Central memory CD8-positive, alpha-beta T cell (primary cell): ENCODE measurements at regions not wholly inside any gene's neighbourhood (a gene's known extent, or its start where the extent isn't known, plus 50 kb on each side); places are given as distances from the start of the nearest gene placed in this dataset.

Source experiments
- ATAC-seq: fragments of 150-1000 bp; cut with Tn5 transposase; replicated peaks from 2 replicates; pipeline ENCODE4 v1.10.0; 2022; ENCODE audit warnings: mild to moderate bottlenecking, moderate FRiP score, moderate number of reproducible peaks; ENCODE audit not compliant: poor library complexity, severe bottlenecking; ENCODE audit errors: extremely low read depth
- DNase-seq, 2 donors: peaks; one replicate each; pipeline ENCODE4 v3.0.0; 2021; ENCODE audit warnings: low spot score in 2 of 2
- H3K27ac Mint-ChIP-seq: one replicate; pipeline ENCODE4 v1.8.0; 2022; ENCODE audit warnings: low read depth, mild to moderate bottlenecking, moderate library complexity, mixed read lengths
- H3K27me3 Mint-ChIP-seq: one replicate; pipeline ENCODE4 v1.8.0; 2022; ENCODE audit warnings: mixed read lengths
- H3K36me3 Mint-ChIP-seq: one replicate; pipeline ENCODE4 v1.8.0; 2022; ENCODE audit warnings: mild to moderate bottlenecking, moderate library complexity, mixed read lengths; ENCODE audit not compliant: insufficient read depth
- H3K4me1 Mint-ChIP-seq: one replicate; pipeline ENCODE4 v1.8.0; 2022; ENCODE audit warnings: mixed read lengths
- H3K4me3 Mint-ChIP-seq: one replicate; pipeline ENCODE4 v1.8.0; 2022; ENCODE audit warnings: mild to moderate bottlenecking, moderate library complexity, mixed read lengths
- H3K9me3 Mint-ChIP-seq: one replicate; pipeline ENCODE4 v1.8.0; 2022; ENCODE audit warnings: mixed read lengths

GRCh38 chr21:31609081-31609480 lies 50.4 kb upstream of the SOD1 start:
- Mint-ChIP-seq H3K4me1 (peaks cover 5% of the 10 kb centered on the region), H3K36me3 (no peaks in the 10 kb centered on the region), H3K27ac (no peak overlapping the region), H3K4me3 (no peak overlapping the region), H3K9me3 (no peaks in the 10 kb centered on the region), H3K27me3 (peaks cover 65% of the 10 kb centered on the region)
- no peak for ATAC-seq
- DNase-seq = no peak

GRCh38 chr21:31607791-31608190 lies 51.7 kb upstream of the SOD1 start:
- DNase-seq (no peak), ATAC-seq (no peak)
- H3K4me3 Mint-ChIP-seq = no peak overlapping the region
- no peak overlapping the region for H3K27ac Mint-ChIP-seq
- H3K9me3 Mint-ChIP-seq = no peaks in the 10 kb centered on the region
- H3K27me3 Mint-ChIP-seq = peaks cover 56% of the 10 kb centered on the region
- H3K4me1 Mint-ChIP-seq = peaks cover 5% of the 10 kb centered on the region
- H3K36me3 Mint-ChIP-seq = no peaks in the 10 kb centered on the region

- Mint-ChIP-seq H3K4me1 (peaks cover 5% of the 10 kb centered on the region), H3K9me3 (no peaks in the 10 kb centered on the region), H3K36me3 (no peaks in the 10 kb centered on the region), H3K4me3 (no peak overlapping the region), H3K27me3 (peaks cover 41% of the 10 kb centered on the region), H3K27ac (no peak overlapping the region)
- no peak for DNase-seq
- no peak for ATAC-seq
Observed at GRCh38 chr21:31606081-31606874, 53.2 kb upstream of the SOD1 start.

- DNase-seq (peak; percentile 32 to 50), ATAC-seq (no peak)
- Mint-ChIP-seq H3K36me3 (no peaks in the 10 kb centered on the region), H3K4me1 (peaks cover 5% of the 10 kb centered on the region), H3K27me3 (peaks cover 26% of the 10 kb centered on the region), H3K4me3 (no peak overlapping the region), H3K27ac (no peak overlapping the region), H3K9me3 (no peaks in the 10 kb centered on the region)
Observed at GRCh38 chr21:31604591-31605190, 54.8 kb upstream of the SOD1 start.

GRCh38 chr21:31599563-31599962 lies 59.9 kb upstream of the SOD1 start:
- DNase-seq = no peak
- ATAC-seq = no peak
- H3K27me3 Mint-ChIP-seq = no peaks in the 10 kb centered on the region
- H3K27ac Mint-ChIP-seq = no peak overlapping the region
- H3K9me3 Mint-ChIP-seq = no peaks in the 10 kb centered on the region
- H3K4me3 Mint-ChIP-seq = no peak overlapping the region
- peaks cover 2% of the 10 kb centered on the region for H3K4me1 Mint-ChIP-seq
- no peaks in the 10 kb centered on the region for H3K36me3 Mint-ChIP-seq

- no peak for DNase-seq
- no peaks in the 10 kb centered on the region for H3K9me3 Mint-ChIP-seq
Observed at GRCh38 chr21:31599013-31599412, 60.5 kb upstream of the SOD1 start.

GRCh38 chr21:31597683-31598082 lies 61.8 kb upstream of the SOD1 start:
- Mint-ChIP-seq H3K9me3 (no peaks in the 10 kb centered on the region), H3K27ac (no peak overlapping the region), H3K4me1 (no peaks in the 10 kb centered on the region), H3K4me3 (no peak overlapping the region), H3K36me3 (no peaks in the 10 kb centered on the region), H3K27me3 (no peaks in the 10 kb centered on the region)
- ATAC-seq (no peak), DNase-seq (no peak)

More at GRCh38 chr21:31599013-31599412, 60.5 kb upstream of the SOD1 start:
- no peaks in the 10 kb centered on the region for H3K4me1 Mint-ChIP-seq
- no peak for ATAC-seq
- no peak overlapping the region for H3K27ac Mint-ChIP-seq
- no peaks in the 10 kb centered on the region for H3K27me3 Mint-ChIP-seq
- H3K4me3 Mint-ChIP-seq = no peak overlapping the region
- H3K36me3 Mint-ChIP-seq = no peaks in the 10 kb centered on the region

GRCh38 chr21:31596055-31596454 lies 63.4 kb upstream of the SOD1 start:
- H3K9me3 Mint-ChIP-seq = no peaks in the 10 kb centered on the region
- DNase-seq (no peak), ATAC-seq (no peak)
- no peak overlapping the region for H3K4me3 Mint-ChIP-seq
- H3K36me3 Mint-ChIP-seq = no peaks in the 10 kb centered on the region
- no peaks in the 10 kb centered on the region for H3K4me1 Mint-ChIP-seq
- no peak overlapping the region for H3K27ac Mint-ChIP-seq
- H3K27me3 Mint-ChIP-seq = no peaks in the 10 kb centered on the region

GRCh38 chr21:31594726-31595125 lies 64.8 kb upstream of the SOD1 start:
- Mint-ChIP-seq H3K4me3 (no peak overlapping the region), H3K27ac (no peak overlapping the region)
- DNase-seq = no peak

GRCh38 chr21:31594279-31594678 lies 65.2 kb upstream of the SOD1 start:
- Mint-ChIP-seq H3K27me3 (no peaks in the 10 kb centered on the region), H3K27ac (no peak overlapping the region), H3K36me3 (no peaks in the 10 kb centered on the region), H3K9me3 (no peaks in the 10 kb centered on the region), H3K4me3 (no peak overlapping the region), H3K4me1 (no peaks in the 10 kb centered on the region)
- ATAC-seq (no peak), DNase-seq (no peak)

More at GRCh38 chr21:31594726-31595125, 64.8 kb upstream of the SOD1 start:
- no peak for ATAC-seq
- Mint-ChIP-seq H3K9me3 (no peaks in the 10 kb centered on the region), H3K4me1 (no peaks in the 10 kb centered on the region), H3K27me3 (no peaks in the 10 kb centered on the region), H3K36me3 (no peaks in the 10 kb centered on the region)

GRCh38 chr21:31592963-31593560 lies 66.4 kb upstream of the SOD1 start:
- no peak overlapping the region for H3K27ac Mint-ChIP-seq
- no peaks in the 10 kb centered on the region for H3K4me1 Mint-ChIP-seq
- no peaks in the 10 kb centered on the region for H3K9me3 Mint-ChIP-seq
- DNase-seq (no peak), ATAC-seq (no peak)
- no peak overlapping the region for H3K4me3 Mint-ChIP-seq
- no peaks in the 10 kb centered on the region for H3K27me3 Mint-ChIP-seq
- no peaks in the 10 kb centered on the region for H3K36me3 Mint-ChIP-seq

GRCh38 chr21:31592516-31592915 lies 67.0 kb upstream of the SOD1 start:
- Mint-ChIP-seq H3K9me3 (no peaks in the 10 kb centered on the region), H3K4me1 (no peaks in the 10 kb centered on the region), H3K36me3 (no peaks in the 10 kb centered on the region), H3K4me3 (no peak overlapping the region), H3K27me3 (no peaks in the 10 kb centered on the region), H3K27ac (no peak overlapping the region)
- ATAC-seq = no peak
- DNase-seq = no peak

GRCh38 chr21:31589820-31590219 lies 69.7 kb upstream of the SOD1 start:
- Mint-ChIP-seq H3K4me1 (no peaks in the 10 kb centered on the region), H3K9me3 (no peaks in the 10 kb centered on the region), H3K27ac (no peak overlapping the region), H3K36me3 (no peaks in the 10 kb centered on the region), H3K27me3 (peaks cover 9% of the 10 kb centered on the region), H3K4me3 (no peak overlapping the region)
- ATAC-seq (no peak), DNase-seq (no peak)
